ENCODE measurements at regions not wholly inside any gene's neighbourhood (a gene's known extent, or its start where the extent isn't known, plus 50 kb on each side); places are given as distances from the start of the nearest gene placed in this dataset.

- Histone ChIP-seq H3K27ac (no peak overlapping the region), H3K4me3 (no peak overlapping the region), H3K27me3 (no peaks in the 10 kb centered on the region), H3K4me1 (replicated peaks in 1 of 2) (peaks cover 0 to 15% of the 10 kb centered on the region in 2 donors), H3K36me3 (replicated peaks in 1 of 2) (no peaks in the 10 kb centered on the region), H3K9me3 (replicated peaks in 1 of 3) (no peaks in the 10 kb centered on the region)
- WGBS, 4 donors, result 82 to 93% (median 93%) methylated on average over 4 of the region's 4 CpGs
- intact Hi-C loops (cut with DNase I), result no loop called here
- TF ChIP-seq POLR2A (IDR thresholded peaks at IDR 0.05) (no peak), CTCF (IDR thresholded peaks at IDR 0.05) (no peak)
- DNase-seq, result peak in 1 of 7 donors; percentile 21
Measured at GRCh38 chr3:193798051-193798450, 205.0 kb downstream of the OPA1 start.

DNA sequence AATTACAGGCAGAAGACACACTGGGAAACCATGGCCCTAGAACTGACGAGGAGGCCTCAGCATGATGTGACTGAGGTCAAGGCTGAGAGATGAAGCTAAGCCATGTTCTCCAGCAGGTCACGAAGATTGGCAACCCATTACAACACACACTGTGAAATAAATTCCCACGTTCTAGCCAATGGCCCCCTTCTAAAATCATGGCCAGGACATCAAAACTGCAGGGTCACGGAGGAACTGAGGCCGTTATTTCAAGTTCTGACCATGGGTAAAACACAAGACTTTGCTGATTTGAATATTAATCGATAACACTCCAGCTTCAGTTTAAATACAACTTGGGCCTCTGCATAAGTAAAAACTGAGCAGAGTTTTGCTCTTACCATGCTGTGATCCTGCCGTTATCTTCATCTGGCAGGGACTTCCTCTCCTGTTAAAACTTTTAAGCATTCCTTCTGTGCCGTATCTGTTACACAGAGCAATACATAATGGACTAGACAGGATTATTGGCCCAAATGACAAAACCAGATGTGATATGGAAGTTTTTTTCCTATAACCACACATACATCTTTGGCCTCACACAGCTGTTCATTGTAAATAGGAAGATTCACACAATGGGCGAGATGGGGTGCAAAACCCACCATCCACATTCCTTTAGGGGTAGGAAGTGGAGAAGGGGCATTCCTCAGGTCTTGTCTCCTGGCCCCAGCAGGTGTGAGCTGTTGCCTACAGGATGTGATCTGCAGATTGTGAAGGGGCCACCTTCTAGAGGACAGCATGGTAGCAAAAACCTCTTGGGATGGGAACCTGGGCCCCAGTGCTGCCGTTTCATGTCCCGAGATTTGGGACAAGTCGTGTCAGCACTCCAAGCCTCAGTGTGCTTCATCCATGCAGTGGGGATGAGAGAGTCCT lies 207.4 kb downstream of the OPA1 start:
- Histone ChIP-seq H3K27me3 (no peaks in the 10 kb centered on the region), H3K4me3 (no peak overlapping the region), H3K36me3 (replicated peaks in 1 of 2) (no peaks in the 10 kb centered on the region), H3K9me3 (replicated peaks in 1 of 3) (no peaks in the 10 kb centered on the region), H3K27ac (no peak overlapping the region), H3K4me1 (replicated peaks in 1 of 2) (no peaks in the 10 kb centered on the region)
- no peak for DNase-seq
- TF ChIP-seq CTCF (IDR thresholded peaks at IDR 0.05) (no peak), POLR2A (IDR thresholded peaks at IDR 0.05) (no peak)
- intact Hi-C loops (cut with DNase I), result no loop called here
- whole genome bisulfite sequencing, 4 donors, result 76 to 87% (median 81%) methylated on average over 11 to 12 of the region's 12 CpGs

DNA sequence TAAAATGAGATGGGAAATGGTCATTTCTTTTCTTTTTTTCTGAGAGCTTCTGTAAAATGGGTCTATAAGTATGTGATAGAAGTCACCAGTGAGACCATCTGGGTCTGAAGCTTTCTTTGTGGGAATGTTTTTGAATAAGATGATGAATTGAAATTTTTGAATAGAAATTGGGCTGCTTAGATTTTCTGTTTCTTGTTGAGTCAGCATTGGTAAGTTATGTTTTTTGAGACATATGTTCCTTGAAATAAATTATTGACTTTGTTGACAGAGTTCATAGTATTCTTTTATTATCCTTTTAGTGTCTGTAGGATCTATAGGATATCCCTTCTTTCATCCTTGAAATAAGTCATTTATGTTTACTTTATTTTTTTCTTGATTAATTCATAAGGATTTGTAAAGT lies 208.1 kb downstream of the OPA1 start:
- Histone ChIP-seq H3K4me3 (no peak overlapping the region), H3K9me3 (replicated peaks in 1 of 3) (no peaks in the 10 kb centered on the region), H3K36me3 (replicated peaks in 1 of 2) (no peaks in the 10 kb centered on the region), H3K27me3 (no peaks in the 10 kb centered on the region), H3K27ac (no peak overlapping the region), H3K4me1 (replicated peaks in 1 of 2) (no peaks in the 10 kb centered on the region)
- intact Hi-C loops (cut with DNase I), result no loop called here
- no peak for DNase-seq
- no peak for TF ChIP-seq POLR2A (IDR thresholded peaks at IDR 0.05)
- no peak for TF ChIP-seq CTCF (IDR thresholded peaks at IDR 0.05)

DNA sequence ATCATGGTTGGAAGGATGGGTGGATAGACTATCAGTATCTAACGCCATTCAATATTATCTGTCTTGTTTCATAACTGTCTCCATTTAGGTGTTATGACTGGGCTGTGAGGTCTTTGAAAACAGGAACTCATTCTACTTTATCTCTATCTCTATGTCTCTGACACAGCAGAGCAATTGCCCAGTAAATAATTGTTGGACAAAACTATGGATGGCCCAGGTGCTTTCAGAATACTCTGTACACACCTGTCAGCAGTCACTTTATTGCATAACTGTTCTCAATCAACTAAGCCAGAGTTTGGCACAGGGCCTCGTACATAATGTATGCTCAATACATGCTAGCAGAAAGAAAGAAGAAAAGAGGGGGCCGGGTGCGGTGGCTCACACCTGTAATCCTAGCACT lies 210.3 kb downstream of the OPA1 start:
- no peaks in the 10 kb centered on the region for H3K27me3 ChIP-seq
- H3K27ac ChIP-seq, result no peak overlapping the region
- H3K36me3 ChIP-seq (replicated peaks in 1 of 2), result no peaks in the 10 kb centered on the region
- H3K4me3 ChIP-seq, result no peak overlapping the region
- intact Hi-C loops (cut with DNase I), result no loop called here
- TF ChIP-seq POLR2A (IDR thresholded peaks at IDR 0.05) (no peak), CTCF (IDR thresholded peaks at IDR 0.05) (no peak)
- H3K4me1 ChIP-seq (replicated peaks in 1 of 2), result no peaks in the 10 kb centered on the region
- no peak for DNase-seq
- H3K9me3 ChIP-seq (replicated peaks in 1 of 3), result no peaks in the 10 kb centered on the region
- WGBS, 4 donors, result 86 to 92% (median 89%) methylated on average over 4 of the region's 4 CpGs

Measured in adrenal gland (tissue), 9 donors.